Skeletal muscle tissue (tissue), 3 donors: ENCODE measurements at regions not wholly inside any gene's neighbourhood (a gene's known extent, or its start where the extent isn't known, plus 50 kb on each side); places are given as distances from the start of the nearest gene placed in this dataset.
A peak's percentile ranks its signal among the peaks of the same experiment; 100 is the strongest.

Experiments
- H3K27ac ChIP-seq: one replicate; pipeline ENCODE4 v1.7.0; 2013; ENCODE audit warnings: mild to moderate bottlenecking, low read depth, low read length, inconsistent platforms
- H3K27me3 ChIP-seq, 3 donors: one replicate each; pipeline ENCODE4 v1.7.0; 2013; ENCODE audit warnings: low read length in 3 of 3; ENCODE audit not compliant: control insufficient read depth in 3 of 3, insufficient read depth in 3 of 3
- H3K36me3 ChIP-seq, 3 donors: one replicate each; pipeline ENCODE4 v1.7.0; 2013; ENCODE audit warnings: low read length in 3 of 3; ENCODE audit not compliant: control insufficient read depth in 3 of 3, insufficient read depth in 3 of 3
- H3K4me1 ChIP-seq, 3 donors: one replicate each; pipeline ENCODE4 v1.7.0; 2013; ENCODE audit warnings: low read length in 3 of 3, mild to moderate bottlenecking in 3 of 3; ENCODE audit not compliant: control insufficient read depth in 3 of 3, insufficient read depth in 3 of 3
- H3K4me3 ChIP-seq, 3 donors: one replicate each; pipeline ENCODE4 v1.7.0; 2013; ENCODE audit warnings: low read length in 3 of 3
- H3K9ac ChIP-seq, 3 donors: one replicate each; pipeline ENCODE4 v1.7.0; 2013; ENCODE audit warnings: low read length in 3 of 3, mild to moderate bottlenecking in 3 of 3, moderate library complexity in 2 of 3, low read depth in 1 of 3
- H3K9me3 ChIP-seq, 3 donors: one replicate each; pipeline ENCODE4 v1.7.0; 2013; ENCODE audit warnings: low read length in 3 of 3; ENCODE audit not compliant: control insufficient read depth in 3 of 3
- donor health status: Osteomylitis.

DNA sequence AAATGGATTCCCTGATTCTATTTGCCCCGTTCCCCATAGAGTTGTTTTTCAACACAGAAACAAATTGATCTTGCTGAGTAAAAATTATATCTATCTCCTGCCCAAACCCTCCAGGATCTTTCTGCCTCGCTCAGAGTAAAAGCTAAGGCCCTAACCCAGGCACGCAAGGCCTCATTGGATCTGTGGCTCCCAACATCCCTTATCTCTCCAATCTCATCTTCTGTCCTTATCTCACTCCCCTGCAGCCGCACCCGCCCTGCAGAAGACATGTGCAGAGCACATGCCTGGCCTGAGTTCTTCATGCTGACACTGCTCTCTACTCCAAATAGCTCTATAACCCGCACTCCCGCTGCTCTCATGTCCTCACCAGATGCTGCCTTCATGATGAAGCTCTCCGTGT is 543.8 kb upstream of the ZFP42 start:
- no peak overlapping the region for H3K9ac ChIP-seq
- no peak overlapping the region for H3K27ac ChIP-seq
- H3K9me3 ChIP-seq, result no peaks in the 10 kb centered on the region
- H3K4me1 ChIP-seq, result no peaks in the 10 kb centered on the region
- no peaks in the 10 kb centered on the region for H3K36me3 ChIP-seq
- no peak overlapping the region for H3K4me3 ChIP-seq
- no peaks in the 10 kb centered on the region for H3K27me3 ChIP-seq

DNA sequence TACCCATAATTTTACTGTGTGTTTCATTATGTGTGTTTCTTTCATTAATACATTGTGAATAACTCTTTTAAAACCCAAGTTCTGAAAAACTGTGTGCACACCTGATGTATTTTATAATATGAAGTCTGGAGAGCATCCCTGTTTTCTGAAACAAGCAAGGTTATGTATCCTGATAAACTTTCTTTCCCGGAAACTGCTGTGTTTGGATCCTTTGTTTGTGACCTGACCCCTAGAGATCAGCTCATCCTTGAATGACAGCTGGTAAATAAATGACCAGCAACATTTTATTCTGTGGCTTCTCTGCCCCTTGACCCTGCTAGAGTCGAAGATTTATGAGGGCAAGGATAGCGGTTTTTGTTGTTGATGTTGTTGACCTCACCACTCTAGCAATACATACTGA is 535.6 kb upstream of the ZFP42 start:
- Histone ChIP-seq H3K9me3 (peaks cover 0 to 2% (median 0%) of the 10 kb centered on the region in 3 donors), H3K27me3 (no peaks in the 10 kb centered on the region), H3K27ac (no peak overlapping the region), H3K4me3 (no peak overlapping the region), H3K9ac (no peak overlapping the region), H3K36me3 (no peaks in the 10 kb centered on the region), H3K4me1 (no peaks in the 10 kb centered on the region)

DNA sequence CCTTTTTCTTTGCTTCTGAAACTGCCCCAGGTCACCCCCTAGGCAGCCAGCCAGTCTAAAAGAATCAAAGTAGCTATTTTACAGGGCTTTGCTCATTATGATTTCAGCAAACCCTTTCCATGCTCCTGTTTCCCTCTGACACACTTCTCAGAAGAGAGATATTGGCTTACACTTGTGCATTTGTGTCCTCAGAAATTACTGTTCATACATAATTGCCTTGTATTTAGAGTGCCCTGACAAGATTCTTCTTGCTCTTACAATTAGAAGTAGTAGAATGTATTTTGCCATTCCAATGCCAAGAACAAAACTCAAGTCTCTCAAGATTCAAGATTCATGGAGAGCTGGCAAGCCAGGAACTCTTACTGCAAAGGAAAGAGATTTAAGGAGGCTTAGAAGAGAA is 531.0 kb upstream of the ZFP42 start:
- Histone ChIP-seq H3K9me3 (peaks cover 0 to 2% (median 0%) of the 10 kb centered on the region in 3 donors), H3K9ac (no peak overlapping the region), H3K27ac (no peak overlapping the region), H3K4me3 (no peak overlapping the region), H3K27me3 (no peaks in the 10 kb centered on the region), H3K4me1 (no peaks in the 10 kb centered on the region), H3K36me3 (no peaks in the 10 kb centered on the region)

- no peak overlapping the region for H3K9ac ChIP-seq
- H3K9me3 ChIP-seq, result peaks cover 0 to 2% (median 0%) of the 10 kb centered on the region in 3 donors
- no peaks in the 10 kb centered on the region for H3K4me1 ChIP-seq
- no peak overlapping the region for H3K4me3 ChIP-seq
- H3K36me3 ChIP-seq, result no peaks in the 10 kb centered on the region
- H3K27ac ChIP-seq, result no peak overlapping the region
- H3K27me3 ChIP-seq, result no peaks in the 10 kb centered on the region
These were observed 528.3 kb upstream of the ZFP42 start for GRCh38 chr4:187467224-187467623.

- no peaks in the 10 kb centered on the region for H3K27me3 ChIP-seq
- no peaks in the 10 kb centered on the region for H3K4me1 ChIP-seq
- no peak overlapping the region for H3K4me3 ChIP-seq
- no peak overlapping the region for H3K9ac ChIP-seq
- no peaks in the 10 kb centered on the region for H3K36me3 ChIP-seq
- H3K9me3 ChIP-seq, result no peaks in the 10 kb centered on the region
- H3K27ac ChIP-seq, result no peak overlapping the region
These were observed 525.9 kb upstream of the ZFP42 start for GRCh38 chr4:187469627-187470026.

- Histone ChIP-seq H3K9ac (no peak overlapping the region), H3K27ac (no peak overlapping the region), H3K36me3 (no peaks in the 10 kb centered on the region), H3K4me1 (no peaks in the 10 kb centered on the region), H3K9me3 (no peaks in the 10 kb centered on the region), H3K4me3 (no peak overlapping the region), H3K27me3 (no peaks in the 10 kb centered on the region)
These were observed 525.5 kb upstream of the ZFP42 start for GRCh38 chr4:187470061-187470460.

DNA sequence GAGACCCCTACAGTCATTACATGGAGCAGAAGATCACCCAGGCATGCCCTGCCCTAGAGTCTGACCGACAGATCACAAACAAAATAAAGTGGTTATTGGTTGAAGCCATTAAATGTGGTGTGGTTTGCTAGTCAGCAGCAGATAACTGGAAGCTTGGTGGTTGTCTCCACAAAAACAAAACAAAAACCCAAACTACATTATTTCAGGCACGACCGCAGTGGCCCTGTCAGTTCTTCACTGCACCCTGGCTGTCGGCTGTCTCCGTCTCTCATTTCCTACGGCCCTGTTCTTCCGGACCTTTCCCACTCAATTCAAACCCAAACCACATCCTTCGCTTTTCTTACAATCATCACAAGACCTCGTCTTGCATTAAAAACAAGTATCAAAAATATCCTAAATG is 521.3 kb upstream of the ZFP42 start:
- H3K4me3 ChIP-seq, result no peak overlapping the region
- no peak overlapping the region for H3K27ac ChIP-seq
- H3K9ac ChIP-seq, result no peak overlapping the region
- no peaks in the 10 kb centered on the region for H3K27me3 ChIP-seq
- H3K9me3 ChIP-seq, result no peaks in the 10 kb centered on the region
- peaks cover 0 to 5% (median 4%) of the 10 kb centered on the region in 3 donors for H3K4me1 ChIP-seq
- H3K36me3 ChIP-seq, result no peaks in the 10 kb centered on the region

GRCh38 chr4:187475901-187476300 is 519.7 kb upstream of the ZFP42 start:
- H3K4me3 ChIP-seq, result no peak overlapping the region
- H3K9ac ChIP-seq, result no peak overlapping the region
- H3K27ac ChIP-seq, result no peak overlapping the region
- no peaks in the 10 kb centered on the region for H3K27me3 ChIP-seq
- H3K4me1 ChIP-seq, result peaks cover 0 to 5% (median 4%) of the 10 kb centered on the region in 3 donors
- H3K9me3 ChIP-seq, result no peaks in the 10 kb centered on the region
- no peaks in the 10 kb centered on the region for H3K36me3 ChIP-seq

- Histone ChIP-seq H3K27me3 (no peaks in the 10 kb centered on the region), H3K36me3 (no peaks in the 10 kb centered on the region), H3K9ac (no peak overlapping the region), H3K4me3 (no peak overlapping the region), H3K9me3 (no peaks in the 10 kb centered on the region), H3K27ac (no peak overlapping the region), H3K4me1 (peaks cover 0 to 5% (median 4%) of the 10 kb centered on the region in 3 donors)
These were observed 518.3 kb upstream of the ZFP42 start for GRCh38 chr4:187477224-187477623.

DNA sequence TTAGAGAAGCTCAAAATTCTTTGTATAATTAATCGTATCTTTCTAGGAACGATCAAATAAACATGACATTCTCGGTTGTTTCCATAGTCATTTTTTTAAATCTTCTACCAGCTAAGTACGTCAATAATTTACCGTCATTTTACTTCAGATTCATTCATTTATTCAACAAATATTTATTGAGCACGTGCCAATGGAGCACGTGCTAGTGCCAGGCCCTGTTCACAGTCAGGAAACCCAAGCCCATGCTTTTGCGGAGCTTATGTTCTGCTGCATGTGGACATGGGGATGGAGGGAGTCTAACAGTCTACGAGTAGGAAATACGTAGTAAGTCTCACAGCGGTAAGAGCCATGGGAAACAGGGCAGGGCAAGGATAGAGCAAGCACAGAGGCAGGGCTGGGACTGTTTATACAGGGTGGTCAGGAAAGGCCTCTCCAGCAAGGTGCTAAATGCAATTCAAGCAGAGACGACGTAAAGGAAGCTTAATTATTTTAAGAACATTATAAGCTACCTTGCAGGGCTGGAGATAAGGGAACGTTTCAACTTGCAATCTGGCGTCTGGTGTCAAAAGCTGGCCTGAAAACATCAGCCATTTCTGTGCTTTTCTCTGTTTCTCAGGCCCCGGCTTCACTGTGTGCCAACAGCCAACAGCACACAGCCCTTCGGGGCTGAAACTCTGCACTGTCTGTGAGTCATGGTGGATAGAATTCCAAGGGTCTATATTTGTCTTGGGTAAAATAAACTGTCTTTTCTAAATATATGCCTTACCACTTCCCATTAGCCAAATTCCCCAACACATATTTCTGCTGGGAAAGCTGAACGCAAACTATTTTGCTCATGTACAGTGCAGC is 517.1 kb upstream of the ZFP42 start:
- H3K9me3 ChIP-seq, result no peaks in the 10 kb centered on the region

More for the DNA sequence above, 517.1 kb upstream of the ZFP42 start:
- Histone ChIP-seq H3K4me1 (peaks cover 0 to 5% (median 4%) of the 10 kb centered on the region in 3 donors), H3K9ac (peak overlapping the region in 1 of 3 donors; percentile 2), H3K27ac (no peak overlapping the region), H3K27me3 (no peaks in the 10 kb centered on the region), H3K36me3 (no peaks in the 10 kb centered on the region), H3K4me3 (peak overlapping the region in 1 of 3 donors; percentile 10)
